Skeletal muscle satellite cell (primary cell): ENCODE measurements at regions not wholly inside any gene's neighbourhood (a gene's known extent, or its start where the extent isn't known, plus 50 kb on each side); places are given as distances from the start of the nearest gene placed in this dataset.
"Not testable (repeated sequence)": the region's sequence is repeated elsewhere in the genome, so short reads cannot be mapped to it uniquely, and the experiment has no call there.

Source experiments
- H3K27me3 ChIP-seq: 2 replicates; pipeline ENCODE4 v1.7.0; 2013; ENCODE audit warnings: low read length; ENCODE audit not compliant: control insufficient read depth, insufficient read depth
- H3K36me3 ChIP-seq: 2 replicates; pipeline ENCODE4 v1.7.0; 2013; ENCODE audit warnings: mild to moderate bottlenecking, control low read depth, low read length; ENCODE audit not compliant: insufficient read depth
- H3K4me1 ChIP-seq: 2 replicates; pipeline ENCODE4 v1.7.0; 2013; ENCODE audit warnings: low read length; ENCODE audit not compliant: control insufficient read depth, insufficient read depth
- H3K4me2 ChIP-seq: 2 replicates; pipeline ENCODE4 v1.7.0; 2013; ENCODE audit warnings: mild to moderate bottlenecking, low read length
- H3K4me3 ChIP-seq: 2 replicates; pipeline ENCODE4 v1.7.0; 2013; ENCODE audit warnings: low read length
- H3K9ac ChIP-seq: 2 replicates; pipeline ENCODE4 v1.7.0; 2013; ENCODE audit warnings: mild to moderate bottlenecking, low read depth, low read length, moderate library complexity
- H3K9me3 ChIP-seq: replicated peaks from 2 replicates; pipeline ENCODE4 v1.7.0; 2013; ENCODE audit warnings: mild to moderate bottlenecking, control low read depth, low read length

- H3K4me2 ChIP-seq, H3K4me1 ChIP-seq, H3K27me3 ChIP-seq, H3K9ac ChIP-seq, H3K9me3 ChIP-seq, H3K4me3 ChIP-seq, H3K36me3 ChIP-seq: not testable (repeated sequence)
These were observed 69.1 kb downstream of the ZNF518B start for GRCh38 chr4:10388146-10388545.

GRCh38 chr4:10385994-10386394 lies 71.2 kb downstream of the ZNF518B start:
- Histone ChIP-seq H3K27me3 (peaks cover 13% of the 10 kb centered on the region), H3K4me1 (no peaks in the 10 kb centered on the region), H3K9me3 (no peaks in the 10 kb centered on the region), H3K4me3 (no peak overlapping the region), H3K4me2 (no peak overlapping the region), H3K9ac (no peak overlapping the region), H3K36me3 (no peaks in the 10 kb centered on the region)

GRCh38 chr4:10384974-10385373 lies 72.3 kb downstream of the ZNF518B start:
- no peaks in the 10 kb centered on the region for H3K4me1 ChIP-seq
- H3K9me3 ChIP-seq = no peaks in the 10 kb centered on the region
- peaks cover 7% of the 10 kb centered on the region for H3K27me3 ChIP-seq
- H3K36me3 ChIP-seq = no peaks in the 10 kb centered on the region
- H3K4me3 ChIP-seq = no peak overlapping the region
- H3K4me2 ChIP-seq = no peak overlapping the region
- H3K9ac ChIP-seq = no peak overlapping the region

- H3K4me2 ChIP-seq = no peak overlapping the region
- H3K4me1 ChIP-seq = no peaks in the 10 kb centered on the region
These were observed 73.8 kb downstream of the ZNF518B start for GRCh38 chr4:10383417-10383816.

GRCh38 chr4:10382171-10382570 lies 75.1 kb downstream of the ZNF518B start:
- H3K36me3 ChIP-seq, H3K4me1 ChIP-seq, H3K9ac ChIP-seq, H3K27me3 ChIP-seq, H3K4me3 ChIP-seq, H3K9me3 ChIP-seq, H3K4me2 ChIP-seq: not testable (repeated sequence)

More at GRCh38 chr4:10383417-10383816, 73.8 kb downstream of the ZNF518B start:
- peaks cover 6% of the 10 kb centered on the region for H3K27me3 ChIP-seq
- H3K9me3 ChIP-seq = no peaks in the 10 kb centered on the region
- no peak overlapping the region for H3K4me3 ChIP-seq
- H3K36me3 ChIP-seq = no peaks in the 10 kb centered on the region
- no peak overlapping the region for H3K9ac ChIP-seq

GRCh38 chr4:10381146-10381545 lies 76.1 kb downstream of the ZNF518B start:
- Histone ChIP-seq H3K4me3 (no peak overlapping the region), H3K4me2 (no peak overlapping the region), H3K27me3 (peaks cover 6% of the 10 kb centered on the region), H3K36me3 (no peaks in the 10 kb centered on the region), H3K4me1 (no peaks in the 10 kb centered on the region), H3K9ac (no peak overlapping the region), H3K9me3 (no peaks in the 10 kb centered on the region)

- H3K27me3 ChIP-seq = peaks cover 6% of the 10 kb centered on the region
These were observed 76.5 kb downstream of the ZNF518B start for GRCh38 chr4:10380735-10381134.

GRCh38 chr4:10371869-10372471 lies 85.3 kb downstream of the ZNF518B start:
- H3K4me2 ChIP-seq = no peak overlapping the region
- H3K4me3 ChIP-seq = no peak overlapping the region
- no peaks in the 10 kb centered on the region for H3K4me1 ChIP-seq
- no peaks in the 10 kb centered on the region for H3K9me3 ChIP-seq
- H3K36me3 ChIP-seq = no peaks in the 10 kb centered on the region
- no peaks in the 10 kb centered on the region for H3K27me3 ChIP-seq
- H3K9ac ChIP-seq = no peak overlapping the region

More at GRCh38 chr4:10380735-10381134, 76.5 kb downstream of the ZNF518B start:
- no peaks in the 10 kb centered on the region for H3K9me3 ChIP-seq
- no peaks in the 10 kb centered on the region for H3K36me3 ChIP-seq
- no peaks in the 10 kb centered on the region for H3K4me1 ChIP-seq
- no peak overlapping the region for H3K9ac ChIP-seq
- no peak overlapping the region for H3K4me3 ChIP-seq
- no peak overlapping the region for H3K4me2 ChIP-seq

GRCh38 chr4:10371121-10371520 lies 86.1 kb downstream of the ZNF518B start:
- Histone ChIP-seq H3K9ac (no peak overlapping the region), H3K36me3 (no peaks in the 10 kb centered on the region), H3K27me3 (no peaks in the 10 kb centered on the region), H3K4me2 (no peak overlapping the region), H3K9me3 (no peaks in the 10 kb centered on the region), H3K4me1 (no peaks in the 10 kb centered on the region), H3K4me3 (no peak overlapping the region)

GRCh38 chr4:10369517-10369916 lies 87.7 kb downstream of the ZNF518B start:
- Histone ChIP-seq H3K36me3 (no peaks in the 10 kb centered on the region), H3K4me2 (no peak overlapping the region), H3K4me3 (no peak overlapping the region), H3K4me1 (no peaks in the 10 kb centered on the region), H3K9me3 (no peaks in the 10 kb centered on the region), H3K27me3 (no peaks in the 10 kb centered on the region), H3K9ac (no peak overlapping the region)

- Histone ChIP-seq H3K9ac (no peak overlapping the region), H3K4me1 (no peaks in the 10 kb centered on the region), H3K27me3 (no peaks in the 10 kb centered on the region), H3K4me2 (no peak overlapping the region), H3K9me3 (no peaks in the 10 kb centered on the region), H3K36me3 (no peaks in the 10 kb centered on the region), H3K4me3 (no peak overlapping the region)
These were observed 90.6 kb downstream of the ZNF518B start for GRCh38 chr4:10366628-10367027.

GRCh38 chr4:10364194-10364593 lies 93.0 kb downstream of the ZNF518B start:
- no peak overlapping the region for H3K4me3 ChIP-seq
- H3K9ac ChIP-seq = no peak overlapping the region
- H3K4me2 ChIP-seq = no peak overlapping the region
- no peaks in the 10 kb centered on the region for H3K36me3 ChIP-seq
- no peaks in the 10 kb centered on the region for H3K4me1 ChIP-seq
- no peaks in the 10 kb centered on the region for H3K9me3 ChIP-seq
- H3K27me3 ChIP-seq = no peaks in the 10 kb centered on the region
